Transverse colon (tissue), 4 donors: ENCODE measurements at regions not wholly inside any gene's neighbourhood (a gene's known extent, or its start where the extent isn't known, plus 50 kb on each side); places are given as distances from the start of the nearest gene placed in this dataset.

Experiments used
- DNase-seq: peaks from one replicate; pipeline ENCODE4 v3.0.0-alpha.2; 2019
- H3K27ac ChIP-seq, 4 donors: fragments of 200-600 bp; sonication (generic); 2 replicates each; pipeline ENCODE4 v1.5.1; 2016 to 2018; ENCODE audit warnings: inconsistent platforms in 4 of 4
- H3K27me3 ChIP-seq: fragments of 200-600 bp; sonication (generic); 2 replicates; pipeline ENCODE4 v1.5.1; 2017; ENCODE audit warnings: inconsistent platforms
- H3K36me3 ChIP-seq, 4 donors: fragments of 200-600 bp; sonication (generic); 2 replicates each; pipeline ENCODE4 v1.5.1; 2017 to 2019; ENCODE audit warnings: inconsistent platforms in 4 of 4
- H3K4me1 ChIP-seq, 4 donors: fragments of 200-600 bp; sonication (generic); 2 replicates each; pipeline ENCODE4 v1.5.1; 2017 to 2020; ENCODE audit warnings: inconsistent platforms in 4 of 4
- H3K4me3 ChIP-seq, 4 donors: fragments of 200-600 bp; sonication (generic); 1 replicate in 1 of 4; 2 replicates in 3 of 4; pipeline versions ENCODE4 v1.5.1 to v1.6.1; 2017 to 2019; ENCODE audit warnings: inconsistent platforms in 4 of 4
- H3K9me3 ChIP-seq, 2 donors: fragments of 200-600 bp; sonication (generic); 2 replicates each; pipeline ENCODE4 v1.5.1; 2017 to 2019; ENCODE audit warnings: inconsistent platforms in 2 of 2
- CTCF ChIP-seq, 5 experiments: fragments of 200-600 bp in 3 of 5; fragments of 450-650 bp in 2 of 5; sonication (generic) in 3 of 5; IDR thresholded peaks; 1 replicate in 2 of 5; 2 replicates in 3 of 5; pipeline ENCODE4 v1.5.1; 2016 to 2017; ENCODE audit warnings: antibody characterized with exemption in 5 of 5, inconsistent platforms in 3 of 5, mild to moderate bottlenecking in 2 of 5, moderate library complexity in 1 of 5
- EP300 ChIP-seq: sonication (generic); formaldehyde crosslinking; IDR thresholded peaks from one replicate; pipeline ENCODE4 v1.6.1; 2017; ENCODE audit warnings: antibody characterized with exemption, low read depth
- POLR2A ChIP-seq: fragments of 450-650 bp; IDR thresholded peaks from one replicate; pipeline ENCODE4 v1.6.1; 2016; ENCODE audit warnings: antibody characterized with exemption, mild to moderate bottlenecking, moderate library complexity
- POLR2AphosphoS5 ChIP-seq, 3 donors: sonication (generic); formaldehyde crosslinking; IDR thresholded peaks; one replicate each; pipeline ENCODE4 v1.6.1; 2016; ENCODE audit warnings: antibody characterized with exemption in 3 of 3
- WGBS, 2 donors: methylation state at CpG; one replicate each; pipeline ENCODE4 v1.1.5; 2018; ENCODE audit warnings: low coverage in 1 of 2; 5-methylcytosine and 5-hydroxymethylcytosine counted together
- in situ Hi-C, 4 donors: fragments of 200-750 bp; cut with MboI; loops; one replicate each; pipeline versions ENCODE4 v1.15.0 to v1.15.1; 2017; ENCODE audit warnings: low sequenced_read_pairs in 3 of 4, low pct_ligation_motif_present in 1 of 4, low pct_unique_long_range_greater_than_20kb in 1 of 4
- intact Hi-C: fragments of 100-400 bp; cut with DNase I; formaldehyde crosslinking; loops from one replicate; pipeline ENCODE4 v1.15.1; 2023; ENCODE audit warnings: low total_unique reads

- H3K36me3 ChIP-seq = no peaks in the 10 kb centered on the region
- no peak overlapping the region for H3K4me3 ChIP-seq
- no peaks in the 10 kb centered on the region for H3K27me3 ChIP-seq
- H3K9me3 ChIP-seq = no peaks in the 10 kb centered on the region
- intact Hi-C loops = no loop called here
- TF ChIP-seq EP300 = no peak
- no peak for TF ChIP-seq POLR2AphosphoS5 (IDR thresholded peaks at IDR 0.05)
- TF ChIP-seq CTCF (IDR thresholded peaks at IDR 0.05) = no peak
- no peak for TF ChIP-seq POLR2A
- in situ Hi-C loops = no loop called here
- no peak for DNase-seq
- H3K4me1 ChIP-seq = no peaks in the 10 kb centered on the region
- no peak overlapping the region for H3K27ac ChIP-seq
Measured at GRCh38 chr3:34146596-34146995, 348.2 kb downstream of the PDCD6IP start.

- no peak overlapping the region for H3K4me3 ChIP-seq
- H3K36me3 ChIP-seq = no peaks in the 10 kb centered on the region
- no peaks in the 10 kb centered on the region for H3K9me3 ChIP-seq
- in situ Hi-C loops (no loop called here), intact Hi-C loops (no loop called here)
- no peak for DNase-seq
- 82 to 83% methylated on average over 1 to 3 of the region's 3 CpGs for WGBS, 2 donors
- H3K4me1 ChIP-seq = no peaks in the 10 kb centered on the region
- TF ChIP-seq POLR2AphosphoS5 (IDR thresholded peaks at IDR 0.05) = no peak
- TF ChIP-seq CTCF (IDR thresholded peaks at IDR 0.05) = no peak
- no peak for TF ChIP-seq POLR2A
- no peak for TF ChIP-seq EP300
- H3K27ac ChIP-seq = no peak overlapping the region
- H3K27me3 ChIP-seq = no peaks in the 10 kb centered on the region
Measured at GRCh38 chr3:34150992-34151391, 352.6 kb downstream of the PDCD6IP start.

GRCh38 chr3:34152656-34153055 is 354.2 kb downstream of the PDCD6IP start:
- no peaks in the 10 kb centered on the region for H3K36me3 ChIP-seq
- H3K27me3 ChIP-seq = no peaks in the 10 kb centered on the region
- no peak for DNase-seq
- H3K4me3 ChIP-seq = no peak overlapping the region
- no peak overlapping the region for H3K27ac ChIP-seq
- TF ChIP-seq CTCF (IDR thresholded peaks at IDR 0.05) = no peak
- TF ChIP-seq POLR2A = no peak
- no peak for TF ChIP-seq EP300
- no peak for TF ChIP-seq POLR2AphosphoS5 (IDR thresholded peaks at IDR 0.05)
- WGBS, 2 donors = 94% methylated on average over 5 of the region's 5 CpGs; no CpG with 5 or more reads in 1 of the 2 donors
- intact Hi-C loops = no loop called here
- H3K9me3 ChIP-seq = no peaks in the 10 kb centered on the region
- no peaks in the 10 kb centered on the region for H3K4me1 ChIP-seq
- in situ Hi-C loops = no loop called here

- Histone ChIP-seq H3K36me3 (no peaks in the 10 kb centered on the region), H3K9me3 (no peaks in the 10 kb centered on the region), H3K27me3 (no peaks in the 10 kb centered on the region), H3K27ac (no peak overlapping the region), H3K4me3 (no peak overlapping the region), H3K4me1 (no peaks in the 10 kb centered on the region)
- WGBS, 2 donors = 60% methylated on average over 1 of the region's 1 CpG; no CpG with 5 or more reads in 1 of the 2 donors
- TF ChIP-seq POLR2AphosphoS5 (IDR thresholded peaks at IDR 0.05) (no peak), CTCF (IDR thresholded peaks at IDR 0.05) (no peak), EP300 (no peak), POLR2A (no peak)
- in situ Hi-C loops = no loop called here
- intact Hi-C loops = no loop called here
- no peak for DNase-seq
Measured at GRCh38 chr3:34155108-34155507, 356.7 kb downstream of the PDCD6IP start.
